Natural killer cell (primary cell): ENCODE measurements at regions not wholly inside any gene's neighbourhood (a gene's known extent, or its start where the extent isn't known, plus 50 kb on each side); places are given as distances from the start of the nearest gene placed in this dataset.

ENCODE experiments used
- ATAC-seq, 3 donors: fragments of 150-1000 bp in 2 of 3; fragments of 200-7000 bp in 1 of 3; cut with Tn5 transposase; 1 replicate in 1 of 3; 2 replicates in 2 of 3; pipeline ENCODE4 v1.10.0; 2021; ENCODE audit warnings: mild to moderate bottlenecking in 2 of 3, moderate library complexity in 2 of 3
- DNase-seq, 2 donors: peaks; one replicate each; pipeline versions ENCODE4 v3.0.0 to v3.0.0-alpha.2; 2013 to 2021; ENCODE audit warnings: mixed read lengths in 1 of 2
- H3K27ac ChIP-seq: one replicate; pipeline ENCODE4 v1.5.1; 2013; ENCODE audit warnings: mild to moderate bottlenecking, low read length
- H3K27me3 ChIP-seq: one replicate; pipeline ENCODE4 v1.6.1; 2013; ENCODE audit warnings: low read length; ENCODE audit not compliant: control insufficient read depth, insufficient read depth
- H3K36me3 ChIP-seq: one replicate; pipeline ENCODE4 v1.6.1; 2013; ENCODE audit warnings: low read length; ENCODE audit not compliant: control insufficient read depth, insufficient read depth
- H3K4me1 ChIP-seq: one replicate; pipeline ENCODE4 v1.6.1; 2013; ENCODE audit warnings: low read length; ENCODE audit not compliant: control insufficient read depth, insufficient read depth
- H3K4me3 ChIP-seq: one replicate; pipeline ENCODE4 v1.5.1; 2013; ENCODE audit warnings: low read length
- H3K9me3 ChIP-seq: one replicate; pipeline ENCODE4 v1.6.1; 2013; ENCODE audit warnings: low read length; ENCODE audit not compliant: control insufficient read depth, insufficient read depth
- H3K27ac Mint-ChIP-seq, 2 donors: one replicate each; pipeline ENCODE4 v1.8.0; 2022; ENCODE audit warnings: mild to moderate bottlenecking in 2 of 2, mixed read lengths in 2 of 2, moderate library complexity in 1 of 2
- H3K27me3 Mint-ChIP-seq, 2 donors: one replicate each; pipeline ENCODE4 v1.8.0; 2022; ENCODE audit warnings: low read depth in 2 of 2, mixed read lengths in 2 of 2
- H3K36me3 Mint-ChIP-seq: one replicate; pipeline ENCODE4 v1.8.0; 2022; ENCODE audit warnings: mixed read lengths
- H3K4me1 Mint-ChIP-seq, 2 donors: one replicate each; pipeline ENCODE4 v1.8.0; 2022; ENCODE audit warnings: mixed read lengths in 2 of 2
- H3K4me3 Mint-ChIP-seq: one replicate; pipeline ENCODE4 v1.8.0; 2022; ENCODE audit warnings: mild to moderate bottlenecking, moderate library complexity, mixed read lengths
- H3K9me3 Mint-ChIP-seq, 2 donors: one replicate each; pipeline ENCODE4 v1.8.0; 2022; ENCODE audit warnings: mixed read lengths in 2 of 2
- CTCF ChIP-seq: fragments of 200-600 bp; IDR thresholded peaks from one replicate; pipeline ENCODE4 v1.8.0; 2022; ENCODE audit warnings: antibody characterized with exemption
- WGBS: methylation state at CpG from one replicate; pipeline ENCODE4 v1.1.7; 2013; ENCODE audit warnings: missing lambda C conversion rate; ENCODE audit not compliant: insufficient coverage; 5-methylcytosine and 5-hydroxymethylcytosine counted together
- intact Hi-C: fragments of 100-400 bp; cut with micrococcal nuclease; formaldehyde crosslinking; loops from one replicate; pipeline ENCODE4 v1.14.2; 2022

GRCh38 chr5:121108725-121109124 is 644.6 kb downstream of the PRR16 start:
- no peak for ATAC-seq
- no peaks in the 10 kb centered on the region for H3K36me3 ChIP-seq

GRCh38 chr5:121109817-121110216 is 645.7 kb downstream of the PRR16 start:
- no peaks in the 10 kb centered on the region for H3K4me1 Mint-ChIP-seq
- no peak overlapping the region for H3K4me3 ChIP-seq
- peaks cover 7% of the 10 kb centered on the region for H3K36me3 Mint-ChIP-seq
- no peak for TF ChIP-seq CTCF
- H3K9me3 Mint-ChIP-seq: peaks cover 8 to 19% of the 10 kb centered on the region in 2 donors
- no peak overlapping the region for H3K27ac Mint-ChIP-seq
- DNase-seq (no peak), ATAC-seq (no peak)
- H3K27me3 Mint-ChIP-seq: no peaks in the 10 kb centered on the region
- H3K4me3 Mint-ChIP-seq: no peak overlapping the region
- peaks cover 9% of the 10 kb centered on the region for H3K9me3 ChIP-seq
- intact Hi-C loops: no loop called here
- WGBS: 56% methylated on average over 1 of the region's 1 CpG
- H3K27ac ChIP-seq: no peak overlapping the region
- H3K4me1 ChIP-seq: no peaks in the 10 kb centered on the region
- no peaks in the 10 kb centered on the region for H3K27me3 ChIP-seq
- no peaks in the 10 kb centered on the region for H3K36me3 ChIP-seq

More at GRCh38 chr5:121108725-121109124, 644.6 kb downstream of the PRR16 start:
- no peak overlapping the region for H3K4me3 Mint-ChIP-seq
- peaks cover 7% of the 10 kb centered on the region for H3K36me3 Mint-ChIP-seq
- H3K27ac Mint-ChIP-seq: no peak overlapping the region
- DNase-seq: no peak
- H3K4me1 Mint-ChIP-seq: no peaks in the 10 kb centered on the region
- Histone ChIP-seq H3K27ac (no peak overlapping the region), H3K4me1 (no peaks in the 10 kb centered on the region), H3K27me3 (no peaks in the 10 kb centered on the region), H3K9me3 (peaks cover 9% of the 10 kb centered on the region), H3K4me3 (no peak overlapping the region)
- WGBS: 85% methylated on average over 10 of the region's 10 CpGs
- intact Hi-C loops: no loop called here
- H3K27me3 Mint-ChIP-seq: no peaks in the 10 kb centered on the region
- no peak for TF ChIP-seq CTCF
- peaks cover 3 to 9% of the 10 kb centered on the region in 2 donors for H3K9me3 Mint-ChIP-seq

GRCh38 chr5:121121786-121122185 is 657.7 kb downstream of the PRR16 start:
- H3K4me1 Mint-ChIP-seq: no peaks in the 10 kb centered on the region
- WGBS: 91% methylated on average over 3 of the region's 4 CpGs
- TF ChIP-seq CTCF: no peak
- intact Hi-C loops: no loop called here
- no peaks in the 10 kb centered on the region for H3K4me1 ChIP-seq
- DNase-seq (no peak), ATAC-seq (no peak)
- peaks cover 5% of the 10 kb centered on the region for H3K9me3 ChIP-seq
- no peaks in the 10 kb centered on the region for H3K36me3 ChIP-seq
- no peaks in the 10 kb centered on the region for H3K27me3 Mint-ChIP-seq
- H3K36me3 Mint-ChIP-seq: peaks cover 2% of the 10 kb centered on the region
- H3K27me3 ChIP-seq: no peaks in the 10 kb centered on the region
- H3K4me3 Mint-ChIP-seq: no peak overlapping the region
- no peak overlapping the region for H3K27ac ChIP-seq
- peaks cover 8% of the 10 kb centered on the region in 2 donors for H3K9me3 Mint-ChIP-seq
- H3K27ac Mint-ChIP-seq: no peak overlapping the region
- H3K4me3 ChIP-seq: no peak overlapping the region

GRCh38 chr5:121138495-121138907 is 674.4 kb downstream of the PRR16 start:
- DNase-seq: no peak
- no CpG with 5 or more reads among the region's 1 CpG for WGBS
- Histone ChIP-seq H3K4me3 (no peak overlapping the region), H3K27me3 (no peaks in the 10 kb centered on the region), H3K36me3 (no peaks in the 10 kb centered on the region), H3K9me3 (peaks cover 9% of the 10 kb centered on the region), H3K27ac (no peak overlapping the region), H3K4me1 (no peaks in the 10 kb centered on the region)
- no peak overlapping the region for H3K4me3 Mint-ChIP-seq
- H3K4me1 Mint-ChIP-seq: no peaks in the 10 kb centered on the region
- intact Hi-C loops: no loop called here
- H3K27ac Mint-ChIP-seq: no peak overlapping the region
- no peak for ATAC-seq
- H3K36me3 Mint-ChIP-seq: no peaks in the 10 kb centered on the region
- H3K27me3 Mint-ChIP-seq: no peaks in the 10 kb centered on the region
- H3K9me3 Mint-ChIP-seq: peaks cover 7 to 13% of the 10 kb centered on the region in 2 donors
- TF ChIP-seq CTCF: no peak
